ENCODE measurements at regions not wholly inside any gene's neighbourhood (a gene's known extent, or its start where the extent isn't known, plus 50 kb on each side); places are given as distances from the start of the nearest gene placed in this dataset.
"Not testable (repeated sequence)": the region's sequence is repeated elsewhere in the genome, so short reads cannot be mapped to it uniquely, and the experiment has no call there.

DNA sequence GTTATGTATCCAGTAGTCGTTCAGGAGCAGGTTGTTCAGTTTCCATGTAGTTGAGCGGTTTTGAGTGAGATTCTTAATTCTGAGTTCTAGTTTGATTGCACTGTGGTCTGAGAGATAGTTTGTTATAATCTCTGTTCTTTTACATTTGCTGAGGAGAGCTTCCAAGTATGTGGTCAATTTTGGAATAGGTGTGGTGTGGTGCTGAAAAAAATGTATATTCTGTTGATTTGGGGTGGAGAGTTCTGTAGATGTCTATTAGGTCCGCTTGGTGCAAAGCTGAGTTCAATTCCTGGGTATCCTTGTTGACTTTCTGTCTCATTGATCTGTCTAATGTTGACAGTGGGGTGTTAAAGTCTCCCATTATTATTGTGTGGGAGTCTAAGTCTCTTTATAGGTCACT is 68.6 kb upstream of the IZUMO1R start:
- ATAC-seq; H3K36me3 ChIP-seq; H3K27ac ChIP-seq; H3K27me3 ChIP-seq; DNase-seq; H3K4me3 ChIP-seq; H3K4me1 ChIP-seq; intact Hi-C loops (cut with DNase I): not testable (repeated sequence)
- peaks cover 0 to 35% (median 16%) of the 10 kb centered on the region in 12 donors for H3K9me3 ChIP-seq
- 51 to 77% (median 59%) methylated on average over 1 to 3 of the region's 3 CpGs for WGBS, 4 donors

DNA sequence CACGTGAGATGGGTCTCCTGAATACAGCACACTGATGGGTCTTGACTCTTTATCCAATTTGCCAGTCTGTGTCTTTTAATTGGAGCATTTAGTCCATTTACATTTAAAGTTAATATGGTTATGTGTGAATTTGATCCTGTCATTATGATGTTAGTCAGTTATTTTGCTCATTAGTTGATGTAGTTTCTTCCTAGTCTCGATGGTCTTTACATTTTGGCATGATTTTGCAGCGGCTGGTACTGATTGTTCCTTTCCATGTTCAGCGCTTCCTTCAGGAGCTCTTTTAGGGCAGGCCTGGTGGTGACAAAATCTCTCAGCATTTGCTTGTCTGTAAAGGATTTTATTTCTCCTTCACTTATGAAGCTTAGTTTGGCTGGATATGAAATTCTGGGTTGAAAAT is 68.0 kb upstream of the IZUMO1R start:
- H3K27me3 ChIP-seq; H3K27ac ChIP-seq; DNase-seq; ATAC-seq; H3K4me1 ChIP-seq; H3K4me3 ChIP-seq; H3K36me3 ChIP-seq; intact Hi-C loops (cut with DNase I): not testable (repeated sequence)
- H3K9me3 ChIP-seq, result peaks cover 0 to 35% (median 16%) of the 10 kb centered on the region in 12 donors
- WGBS, 4 donors, result 78 to 89% (median 82%) methylated on average over 3 to 4 of the region's 4 CpGs

DNA sequence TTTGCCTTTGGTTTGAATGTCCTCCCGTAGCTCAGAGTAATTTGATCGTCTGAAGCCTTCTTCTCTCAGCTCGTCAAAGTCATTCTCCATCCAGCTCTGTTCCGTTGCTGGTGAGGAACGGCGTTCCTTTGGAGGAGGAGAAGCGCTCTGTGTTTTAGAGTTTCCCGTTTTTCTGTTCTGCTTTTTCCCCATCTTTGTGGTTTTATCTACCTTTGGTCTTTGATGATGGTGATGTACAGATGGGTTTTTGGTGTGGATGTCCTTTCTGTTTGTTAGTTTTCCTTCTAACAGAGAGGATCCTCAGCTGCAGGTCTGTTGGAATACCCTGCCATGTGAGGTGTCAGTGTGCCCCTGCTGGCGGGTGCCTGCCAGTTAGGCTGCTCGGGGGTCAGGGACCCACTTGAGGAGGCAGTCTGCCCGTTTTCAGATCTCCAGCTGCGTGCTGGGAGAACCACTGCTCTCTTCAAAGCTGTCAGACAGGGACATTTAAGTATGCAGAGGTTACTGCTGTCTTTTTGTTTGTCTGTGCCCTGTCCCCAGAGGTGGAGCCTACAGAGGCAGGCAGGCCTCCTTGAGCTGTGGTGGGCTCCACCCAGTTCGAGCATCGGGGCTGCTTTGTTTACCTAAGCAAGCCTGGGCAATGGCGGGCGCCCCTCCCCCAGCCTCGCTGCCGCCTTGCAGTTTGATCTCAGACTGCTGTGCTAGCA is 66.8 kb upstream of the IZUMO1R start:
- peaks cover 0 to 35% (median 16%) of the 10 kb centered on the region in 12 donors for H3K9me3 ChIP-seq
- intact Hi-C loops (cut with DNase I); H3K27me3 ChIP-seq; ATAC-seq; H3K4me3 ChIP-seq; H3K4me1 ChIP-seq; H3K27ac ChIP-seq; H3K36me3 ChIP-seq: not testable (repeated sequence)
- peak in 3 of 5 donors; percentile 28 to 61 (median 52) for DNase-seq
- WGBS, 4 donors, result 77 to 80% (median 79%) methylated on average over 18 of the region's 18 CpGs

DNA sequence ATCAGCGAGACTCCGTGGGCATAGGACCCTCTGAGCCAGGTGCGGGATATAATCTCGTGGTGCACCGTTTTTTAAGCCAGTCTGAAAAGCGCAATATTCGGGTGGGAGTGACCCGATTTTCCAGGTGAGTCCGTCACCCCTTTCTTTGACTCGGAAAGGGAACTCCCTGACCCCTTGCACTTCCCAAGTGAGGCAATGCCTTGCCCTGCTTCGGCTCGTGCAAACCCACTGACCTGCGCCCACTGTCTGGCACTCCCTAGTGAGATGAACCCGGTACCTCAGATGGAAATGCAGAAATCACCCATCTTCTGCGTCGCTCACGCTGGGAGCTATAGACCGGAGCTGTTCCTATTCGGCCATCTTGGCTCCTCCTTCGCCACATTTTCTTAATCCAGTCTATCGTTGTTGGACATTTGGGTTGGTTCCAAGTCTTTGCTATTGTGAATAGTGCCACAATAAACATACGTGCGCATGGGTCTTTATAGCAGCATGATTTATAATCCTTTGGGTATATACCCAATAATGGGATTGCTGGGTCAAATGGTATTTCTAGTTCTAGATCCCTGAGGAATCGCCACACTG is 66.1 kb upstream of the IZUMO1R start:
- WGBS, 4 donors, result 89 to 92% (median 91%) methylated on average over 24 of the region's 24 CpGs
- intact Hi-C loops (cut with DNase I), result not testable (repeated sequence)

DNA sequence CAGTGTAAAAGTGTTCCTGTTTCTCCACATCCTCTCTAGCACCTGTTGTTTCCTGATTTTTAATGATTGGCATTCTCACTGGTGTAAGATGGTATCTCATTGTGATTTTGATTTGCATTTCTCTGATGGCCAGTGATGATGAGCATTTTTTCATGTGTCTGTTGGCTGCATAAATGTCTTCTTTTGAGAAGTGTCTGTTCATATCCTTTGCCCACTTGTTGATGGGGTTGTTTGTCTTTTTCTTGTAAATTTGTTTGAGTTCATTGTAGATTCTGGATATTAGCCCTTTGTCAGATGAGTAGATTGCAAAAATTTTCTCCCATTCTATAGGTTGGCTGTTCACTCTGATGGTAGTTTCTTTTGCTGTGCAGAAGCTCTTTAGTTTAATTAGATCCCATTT is 65.6 kb upstream of the IZUMO1R start:
- intact Hi-C loops (cut with DNase I); ATAC-seq; DNase-seq; H3K27me3 ChIP-seq; H3K27ac ChIP-seq; H3K4me1 ChIP-seq; H3K4me3 ChIP-seq; H3K36me3 ChIP-seq: not testable (repeated sequence)
- TF ChIP-seq POLR2A (IDR thresholded peaks at IDR 0.05), result peak in 1 of 2 donors; percentile 15
- H3K9me3 ChIP-seq, result peaks cover 0 to 35% (median 16%) of the 10 kb centered on the region in 12 donors

More for the DNA sequence above, 66.1 kb upstream of the IZUMO1R start:
- H3K4me1 ChIP-seq, H3K4me3 ChIP-seq, H3K27me3 ChIP-seq, H3K36me3 ChIP-seq, H3K27ac ChIP-seq: not testable (repeated sequence)
- DNase-seq, result peak in 4 of 5 donors; percentile 7 to 60 (median 44)
- H3K9me3 ChIP-seq, result peaks cover 0 to 35% (median 16%) of the 10 kb centered on the region in 12 donors
- ATAC-seq, result peak in 3 of 4 donors; percentile 49 to 73 (median 57)

DNA sequence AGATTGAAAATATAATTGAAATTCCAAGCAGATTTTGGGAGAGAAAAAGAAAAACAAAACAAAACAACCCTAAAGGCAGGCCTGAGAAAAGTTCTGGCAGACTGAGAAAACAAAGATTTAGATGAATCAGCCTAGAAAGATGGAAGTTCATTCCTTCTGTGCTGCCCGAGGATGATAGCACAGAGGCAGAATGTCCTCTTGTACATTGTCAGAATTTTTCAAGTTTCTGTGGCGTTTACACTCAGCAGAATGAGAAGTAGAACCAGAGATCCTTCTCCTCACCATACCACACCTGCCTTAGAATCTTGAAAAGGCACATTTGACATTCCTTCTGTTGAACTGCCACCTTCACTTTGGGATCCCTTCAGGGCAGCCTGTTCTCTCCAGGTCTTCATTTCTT is 62.5 kb upstream of the IZUMO1R start:
- Histone ChIP-seq H3K4me1 (no peaks in the 10 kb centered on the region), H3K27ac (no peak overlapping the region), H3K9me3 (peaks cover 0 to 19% (median 13%) of the 10 kb centered on the region in 12 donors), H3K36me3 (no peaks in the 10 kb centered on the region), H3K4me3 (no peak overlapping the region), H3K27me3 (no peaks in the 10 kb centered on the region)
- DNase-seq, result no peak
- no peak for ATAC-seq
- 37 to 53% (median 49%) methylated on average over 2 of the region's 2 CpGs for WGBS, 4 donors
- no peak for TF ChIP-seq POLR2A (IDR thresholded peaks at IDR 0.05)
- TF ChIP-seq, protein P1, sequence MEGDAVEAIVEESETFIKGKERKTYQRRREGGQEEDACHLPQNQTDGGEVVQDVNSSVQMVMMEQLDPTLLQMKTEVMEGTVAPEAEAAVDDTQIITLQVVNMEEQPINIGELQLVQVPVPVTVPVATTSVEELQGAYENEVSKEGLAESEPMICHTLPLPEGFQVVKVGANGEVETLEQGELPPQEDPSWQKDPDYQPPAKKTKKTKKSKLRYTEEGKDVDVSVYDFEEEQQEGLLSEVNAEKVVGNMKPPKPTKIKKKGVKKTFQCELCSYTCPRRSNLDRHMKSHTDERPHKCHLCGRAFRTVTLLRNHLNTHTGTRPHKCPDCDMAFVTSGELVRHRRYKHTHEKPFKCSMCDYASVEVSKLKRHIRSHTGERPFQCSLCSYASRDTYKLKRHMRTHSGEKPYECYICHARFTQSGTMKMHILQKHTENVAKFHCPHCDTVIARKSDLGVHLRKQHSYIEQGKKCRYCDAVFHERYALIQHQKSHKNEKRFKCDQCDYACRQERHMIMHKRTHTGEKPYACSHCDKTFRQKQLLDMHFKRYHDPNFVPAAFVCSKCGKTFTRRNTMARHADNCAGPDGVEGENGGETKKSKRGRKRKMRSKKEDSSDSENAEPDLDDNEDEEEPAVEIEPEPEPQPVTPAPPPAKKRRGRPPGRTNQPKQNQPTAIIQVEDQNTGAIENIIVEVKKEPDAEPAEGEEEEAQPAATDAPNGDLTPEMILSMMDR (IDR thresholded peaks at IDR 0.05), result no peak
- intact Hi-C loops (cut with DNase I), result no loop called here
